HG03095 (cell line): ENCODE measurements at regions not wholly inside any gene's neighbourhood (a gene's known extent, or its start where the extent isn't known, plus 50 kb on each side); places are given as distances from the start of the nearest gene placed in this dataset.

Experiments
- ATAC-seq: cut with Tn5 transposase; IDR thresholded peaks from one replicate; pipeline ENCODE4 v1.9.1; 2021; ENCODE audit warnings: moderate library complexity; ENCODE audit not compliant: unreplicated experiment

DNA sequence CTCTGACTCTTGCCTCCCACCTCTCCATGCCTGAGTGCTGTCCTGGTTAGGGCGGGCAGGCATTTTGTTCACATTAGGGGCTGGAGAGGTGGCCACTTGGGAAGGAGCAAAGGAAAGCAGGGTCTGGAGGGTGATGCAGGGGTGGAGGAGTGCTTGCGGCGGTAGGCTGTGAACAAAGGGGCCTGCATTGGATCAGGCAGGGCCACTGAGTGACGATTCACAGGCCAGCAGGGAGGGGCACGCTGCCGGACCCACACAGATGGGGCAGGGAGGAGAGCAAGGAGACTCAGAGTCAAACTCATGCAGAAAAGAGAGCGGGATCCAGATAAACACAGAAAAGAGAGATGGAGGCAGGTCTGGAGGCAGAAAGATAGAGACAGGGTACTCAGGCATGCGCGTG, 58.4 kb upstream of the TBX3 start:
- ATAC-seq = no peak

DNA sequence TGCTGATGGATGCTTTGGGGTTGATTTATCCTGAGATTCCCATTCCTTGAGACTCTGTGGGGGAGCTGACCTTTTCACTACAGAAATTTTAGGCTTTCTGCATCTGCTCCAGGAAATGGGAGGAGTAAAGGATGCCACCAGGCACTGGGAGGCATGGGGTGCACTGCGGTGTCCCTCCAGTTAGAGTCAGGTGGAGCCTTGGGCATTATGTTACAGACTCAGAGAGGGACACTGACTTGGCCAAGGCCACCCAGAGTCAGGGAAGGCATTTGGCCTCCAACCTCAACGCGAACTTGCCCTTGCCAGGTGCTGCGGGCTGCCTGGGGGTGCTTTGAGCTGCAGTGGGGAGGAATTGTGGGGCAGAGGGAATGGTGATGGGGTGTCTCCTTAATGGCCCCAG, 58.0 kb upstream of the TBX3 start:
- no peak for ATAC-seq

DNA sequence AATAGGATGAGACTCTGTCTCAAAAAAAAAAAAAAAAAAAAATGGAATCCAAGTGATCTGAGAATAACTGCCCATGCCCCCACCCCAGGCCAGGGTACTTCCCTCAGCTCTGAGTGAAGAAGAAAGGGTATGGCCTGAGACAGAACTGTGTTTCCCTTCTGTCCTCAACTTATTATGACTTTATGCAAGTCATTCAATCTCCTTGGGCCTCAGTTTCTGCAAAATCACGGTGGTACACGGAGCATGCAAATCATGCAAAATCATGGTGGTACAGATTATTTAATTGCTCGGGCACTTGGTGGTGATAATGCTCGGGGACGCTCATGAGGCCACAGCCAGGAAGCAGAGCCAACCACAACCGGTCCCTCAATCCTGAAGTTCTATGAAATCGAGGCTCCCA, 56.5 kb upstream of the TBX3 start:
- no peak for ATAC-seq

DNA sequence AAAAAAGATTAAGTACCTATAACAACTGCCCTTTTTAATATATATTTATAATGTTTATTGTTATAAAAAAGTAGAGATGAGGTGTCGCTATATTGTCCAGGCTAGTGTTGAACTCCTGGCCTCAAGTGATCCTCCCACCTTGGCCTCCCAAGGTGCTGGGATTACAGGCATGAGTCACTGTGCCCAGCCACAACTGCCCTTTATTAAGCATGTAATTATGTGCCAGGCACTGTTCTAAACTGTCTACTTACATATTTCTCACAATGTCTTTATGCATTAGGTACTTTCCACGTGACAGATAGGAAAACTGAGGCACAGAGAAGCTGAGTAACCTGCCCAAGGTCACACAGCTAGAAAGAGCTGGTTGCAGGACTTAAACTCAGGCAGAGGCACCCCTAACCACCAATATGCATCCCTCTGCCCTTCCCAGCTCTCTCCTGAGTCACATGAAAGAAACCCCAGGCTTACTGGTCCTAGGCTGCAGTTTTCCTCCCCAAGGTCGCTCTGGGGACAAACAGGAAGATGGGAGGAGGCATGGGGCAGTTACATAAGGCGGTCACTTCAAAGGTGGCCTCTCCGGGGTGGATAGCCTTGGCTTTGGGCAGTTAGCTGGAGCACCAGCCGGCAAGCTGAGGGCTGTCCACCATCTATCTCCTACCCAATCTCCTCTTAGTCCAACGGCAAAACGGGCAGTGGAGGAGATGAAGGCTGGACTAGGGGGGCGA, 54.6 kb upstream of the TBX3 start:
- no peak for ATAC-seq

DNA sequence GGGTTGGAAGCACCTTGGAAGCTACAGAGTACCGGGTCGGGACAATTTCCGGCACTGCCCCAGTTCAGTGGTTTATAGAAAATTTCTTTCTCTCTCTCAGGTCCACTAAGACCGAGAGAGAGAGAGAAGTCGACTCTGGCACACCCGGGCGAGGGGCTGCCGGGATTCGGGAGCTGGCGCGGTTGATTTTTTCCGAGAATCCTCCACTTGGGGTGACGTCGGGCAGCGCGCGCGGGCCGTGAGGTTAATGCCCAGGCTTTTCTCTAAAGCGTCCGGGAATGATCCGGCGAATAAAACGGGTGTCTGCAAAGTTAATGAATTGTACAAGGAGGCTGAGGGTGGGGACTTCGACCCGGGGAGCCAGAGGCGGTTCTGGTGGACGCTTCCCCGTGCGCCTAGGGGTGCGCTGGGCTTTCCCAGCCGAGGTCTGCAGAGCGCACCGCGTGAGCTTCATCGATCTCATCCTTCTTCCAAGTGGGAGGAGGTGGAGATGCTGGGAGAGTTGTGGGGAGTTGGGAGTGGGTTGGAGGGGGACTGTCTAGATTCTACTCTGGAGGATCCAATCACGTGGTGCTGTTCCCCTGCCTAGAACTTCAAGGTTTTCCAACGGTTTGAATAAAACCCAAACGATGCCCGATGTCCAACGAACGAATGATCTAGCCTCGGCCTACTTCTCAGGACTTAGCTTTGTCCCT, 51.9 kb upstream of the TBX3 start:
- no peak for ATAC-seq

DNA sequence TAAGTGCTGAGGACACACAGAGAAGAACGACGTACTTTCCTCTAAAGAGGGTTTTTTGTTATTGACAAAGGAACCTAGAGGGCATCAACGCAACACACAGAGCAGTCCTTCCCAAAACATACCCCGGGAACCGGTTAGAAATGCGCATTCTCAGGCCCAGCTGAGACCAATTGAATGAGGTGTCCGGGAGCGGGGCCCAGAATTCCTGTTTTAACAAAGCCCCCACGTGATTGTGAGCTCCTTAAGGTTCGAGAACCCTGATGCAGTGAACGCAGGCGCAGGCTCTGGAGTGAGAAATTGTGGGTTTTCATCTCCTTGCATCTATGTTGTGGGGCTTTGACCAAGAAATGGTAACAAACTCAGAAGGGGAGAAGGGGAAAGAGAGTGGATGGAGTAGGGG, 51.0 kb upstream of the TBX3 start:
- ATAC-seq = no peak

DNA sequence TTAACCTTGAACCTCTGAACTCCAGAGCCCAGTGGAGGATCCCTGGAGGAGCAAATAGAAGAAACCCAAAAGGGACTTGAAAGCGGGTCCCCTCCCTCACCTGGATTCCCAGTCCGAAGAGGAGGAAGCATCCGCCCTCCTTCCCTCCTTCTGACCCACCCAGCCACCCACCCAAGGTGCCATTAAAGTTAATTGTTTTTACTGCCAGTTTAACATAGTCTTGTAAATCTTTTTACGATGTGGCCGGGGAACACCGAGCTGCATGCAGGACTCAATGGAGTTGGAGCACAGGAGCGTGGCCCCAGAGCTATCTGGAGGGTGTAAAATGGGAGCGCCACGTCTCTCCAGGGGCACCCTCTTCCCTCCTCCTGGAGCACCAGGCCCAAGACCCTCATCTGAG, 49.9 kb upstream of the TBX3 start:
- ATAC-seq = no peak
